PFSK-1 (cell line): ENCODE measurements at regions not wholly inside any gene's neighbourhood (a gene's known extent, or its start where the extent isn't known, plus 50 kb on each side); places are given as distances from the start of the nearest gene placed in this dataset.

ENCODE experiments used
- POLR2AphosphoS5 ChIP-seq: IDR thresholded peaks from 2 replicates; pipeline ENCODE4 v1.6.1; 2012; ENCODE audit warnings: low read depth, mild to moderate bottlenecking, control low read depth, low read length, moderate library complexity
- TAF1 ChIP-seq: IDR thresholded peaks from 2 replicates; pipeline ENCODE4 v1.6.1; 2012; ENCODE audit warnings: low read length, control low read depth, borderline replicate concordance; ENCODE audit not compliant: insufficient read depth

DNA sequence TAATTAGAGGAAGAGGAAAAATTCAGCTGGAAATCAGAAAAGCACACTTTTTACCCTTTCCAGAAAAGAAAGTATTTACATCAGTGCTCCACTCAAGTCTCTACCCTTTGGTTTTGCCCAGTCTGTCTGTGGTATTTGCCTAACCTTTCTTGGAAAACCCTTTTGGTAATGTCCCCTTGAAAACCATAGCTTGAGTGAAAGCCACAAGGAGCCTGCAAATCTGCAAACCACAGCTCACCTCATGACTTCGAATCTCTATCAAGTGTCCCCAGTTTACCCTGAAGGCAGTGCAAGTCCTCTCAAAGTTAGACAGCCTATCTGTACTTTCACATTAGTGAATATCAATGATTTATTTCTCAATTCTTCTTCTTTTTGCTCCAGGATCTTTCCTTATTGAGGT is 162.1 kb upstream of the TSLP start:
- TF ChIP-seq TAF1 = no peak
- TF ChIP-seq POLR2AphosphoS5 = no peak
